SK-N-SH (cell line): ENCODE measurements at regions not wholly inside any gene's neighbourhood (a gene's known extent, or its start where the extent isn't known, plus 50 kb on each side); places are given as distances from the start of the nearest gene placed in this dataset.

Source experiments
- CTCF ChIA-PET: fragments of 300-600, 350-600 bp; formaldehyde crosslinking; extraction: SDS; loops from one replicate; lab custom pipeline; 2021; lab: Yijun Ruan, JAX
- POLR2A ChIA-PET: fragments of 350-600 bp; sonication (Branson Sonifier 250); formaldehyde crosslinking; extraction: SDS; loops from one replicate; lab custom pipeline; 2020; ENCODE audit warnings: antibody characterized with exemption, inconsistent platforms; lab: Yijun Ruan, JAX
- DNase-seq: peaks from one replicate; pipeline ENCODE4 v3.0.0; 2012
- H2AFZ ChIP-seq: fragments of 200-600 bp; sonication (generic); 2 replicates; pipeline ENCODE4 v1.8.1; 2016; ENCODE audit warnings: antibody characterized with exemption, mild to moderate bottlenecking, low read depth
- H3F3A ChIP-seq: fragments of 200-600 bp; sonication (generic); replicated peaks from 2 replicates; pipeline ENCODE3; 2016; ENCODE audit warnings: antibody characterized with exemption, mild to moderate bottlenecking; ENCODE audit not compliant: insufficient read depth
- H3K27ac ChIP-seq, 2 experiments: fragments of 200-500 bp in 1 of 2; fragments of 200-600 bp in 1 of 2; sonication (Bioruptor generic) in 1 of 2; sonication (generic), shearing (Covaris generic) in 1 of 2; 2 replicates each; pipeline versions ENCODE4 v1.5.1 to v1.6.1; 2014 to 2016; ENCODE audit warnings: low read depth in 2 of 2, inconsistent platforms in 1 of 2, low read length in 1 of 2, mild to moderate bottlenecking in 1 of 2, mixed read lengths in 1 of 2
- H3K27me3 ChIP-seq: fragments of 200-600 bp; sonication (generic), shearing (Covaris generic); 2 replicates; pipeline ENCODE4 v1.6.1; 2016; ENCODE audit warnings: mixed run types; ENCODE audit not compliant: insufficient read depth
- H3K36me3 ChIP-seq, 2 experiments: fragments of 200-500 bp in 1 of 2; fragments of 200-600 bp in 1 of 2; sonication (Bioruptor generic) in 1 of 2; sonication (generic) in 1 of 2; replicated peaks in 1 of 2; 2 replicates each; pipeline versions ENCODE3 to v1.5.1; 2014 to 2016; ENCODE audit warnings: low read length in 1 of 2, mild to moderate bottlenecking in 1 of 2; ENCODE audit not compliant: insufficient read depth in 2 of 2, control insufficient read depth in 1 of 2
- H3K4me1 ChIP-seq, 2 experiments: fragments of 200-500 bp in 1 of 2; fragments of 200-600 bp in 1 of 2; sonication (Bioruptor generic) in 1 of 2; sonication (generic), shearing (Covaris generic) in 1 of 2; 2 replicates each; pipeline versions ENCODE4 v1.5.1 to v1.6.1; 2014 to 2016; ENCODE audit warnings: low read depth in 1 of 2, low read length in 1 of 2, mixed run types in 1 of 2; ENCODE audit not compliant: insufficient read depth in 2 of 2, control insufficient read depth in 1 of 2
- H3K4me2 ChIP-seq: fragments of 200-600 bp; sonication (generic), shearing (Covaris generic); 2 replicates; pipeline ENCODE4 v1.6.1; 2017; ENCODE audit warnings: mixed run types
- H3K4me3 ChIP-seq, 2 experiments: fragments of 200-500 bp in 1 of 2; fragments of 200-600 bp in 1 of 2; sonication (Bioruptor generic) in 1 of 2; sonication (generic), shearing (Covaris generic) in 1 of 2; 2 replicates each; pipeline versions ENCODE4 v1.5.1 to v1.8.1; 2014 to 2016; ENCODE audit warnings: low read depth in 2 of 2, inconsistent platforms in 1 of 2, low read length in 1 of 2, mild to moderate bottlenecking in 1 of 2, mixed read lengths in 1 of 2, moderate library complexity in 1 of 2
- H3K79me2 ChIP-seq: fragments of 200-600 bp; sonication (generic); 2 replicates; pipeline ENCODE4 v1.8.1; 2017; ENCODE audit warnings: mild to moderate bottlenecking; ENCODE audit not compliant: insufficient read depth
- H3K9ac ChIP-seq: fragments of 200-600 bp; sonication (generic); 2 replicates; pipeline ENCODE4 v1.6.1; 2017; ENCODE audit warnings: mixed run types
- H3K9me2 ChIP-seq: fragments of 200-600 bp; sonication (generic); 2 replicates; pipeline ENCODE4 v1.6.1; 2017; ENCODE audit warnings: mixed run types
- H3K9me3 ChIP-seq: fragments of 200-600 bp; sonication (generic); 2 replicates; pipeline ENCODE4 v1.6.1; 2017; ENCODE audit warnings: mixed run types, mild to moderate bottlenecking, moderate library complexity
- H4K20me1 ChIP-seq: fragments of 200-600 bp; sonication (generic); 2 replicates; pipeline ENCODE4 v1.6.1; 2017; ENCODE audit warnings: mild to moderate bottlenecking, mixed run types; ENCODE audit not compliant: insufficient read depth
- EZH2phosphoT487 ChIP-seq: fragments of 200-600 bp; sonication (generic); IDR thresholded peaks from 2 replicates; pipeline ENCODE4 v1.6.1; 2017; ENCODE audit warnings: low read depth, mixed run types, mild to moderate bottlenecking, antibody characterized with exemption, moderate library complexity, borderline replicate concordance
- FOSL2 ChIP-seq: IDR thresholded peaks from 2 replicates; pipeline ENCODE4 v1.4.0; 2012; ENCODE audit warnings: low read depth, mild to moderate bottlenecking, moderate library complexity, borderline replicate concordance
- IRF3 ChIP-seq: fragments of 150-350 bp; IDR thresholded peaks from 2 replicates; pipeline ENCODE4 v1.6.1; 2016; ENCODE audit warnings: mild to moderate bottlenecking, low read depth, low read length
- MAX ChIP-seq: IDR thresholded peaks from 2 replicates; pipeline ENCODE4 v1.4.0; 2012; ENCODE audit warnings: low read depth
- MEF2A ChIP-seq: IDR thresholded peaks from 2 replicates; pipeline ENCODE4 v1.4.0; 2012; ENCODE audit warnings: low read depth, borderline replicate concordance
- MXI1 ChIP-seq: IDR thresholded peaks from 2 replicates; pipeline ENCODE4 v1.6.1; 2012; ENCODE audit warnings: mild to moderate bottlenecking, low read depth, low read length, improper control_type of control experiment
- PBX3 ChIP-seq: IDR thresholded peaks from 2 replicates; pipeline ENCODE4; 2012
- POLR2AphosphoS5 ChIP-seq: IDR thresholded peaks from 2 replicates; pipeline ENCODE4 v1.6.1; 2012; ENCODE audit warnings: low read depth, low read length
- RAD21 ChIP-seq: IDR thresholded peaks from 2 replicates; pipeline ENCODE4 v1.6.1; 2012; ENCODE audit warnings: mild to moderate bottlenecking, low read length
- RCOR1 ChIP-seq: fragments of 150-350 bp; IDR thresholded peaks from 2 replicates; pipeline ENCODE4 v1.6.1; 2017; ENCODE audit warnings: antibody characterized with exemption, low read length
- RXRA ChIP-seq: IDR thresholded peaks from 2 replicates; pipeline ENCODE4 v1.4.0; 2012; ENCODE audit warnings: low read depth, mild to moderate bottlenecking, borderline replicate concordance
- SMC3 ChIP-seq: IDR thresholded peaks from 2 replicates; pipeline ENCODE4 v1.6.1; 2012; ENCODE audit warnings: low read depth, low read length, improper control_type of control experiment
- USF1 ChIP-seq: IDR thresholded peaks from 2 replicates; pipeline ENCODE4 v1.4.0; 2012; ENCODE audit warnings: low read depth, borderline replicate concordance
- USF2 ChIP-seq: fragments of 150-350 bp; IDR thresholded peaks from 2 replicates; pipeline ENCODE4 v1.6.1; 2017; ENCODE audit warnings: antibody characterized with exemption, low read length, low read depth, borderline replicate concordance
- ZBTB33 ChIP-seq: IDR thresholded peaks from 2 replicates; pipeline ENCODE4 v1.4.0; 2012; ENCODE audit warnings: low read depth, borderline replicate concordance
- WGBS: methylation state at CpG from one replicate; pipeline ENCODE4 v1.1.6; 2017; ENCODE audit warnings: low lambda C conversion rate; 5-methylcytosine and 5-hydroxymethylcytosine counted together

- TF ChIP-seq SMC3 (no peak), MAX (no peak), EZH2phosphoT487 (no peak), USF1 (no peak), IRF3 (no peak), MEF2A (no peak), RXRA (no peak), PBX3 (no peak), RCOR1 (no peak), FOSL2 (no peak), POLR2AphosphoS5 (no peak), RAD21 (no peak), USF2 (no peak), ZBTB33 (no peak), MXI1 (no peak)
- H3K9me2 ChIP-seq, result no peaks in the 10 kb centered on the region
- no peaks in the 10 kb centered on the region for H3K36me3 ChIP-seq
- CTCF ChIA-PET, result interaction anchor here (1.1 to 4.9 kb wide), 2 partner anchors 85 to 86 kb away, joined by 4 to 59 read pairs; no protein-coding TSS in a partner anchor
- H3F3A ChIP-seq, result no peaks in the 10 kb centered on the region
- POLR2A ChIA-PET, result no interaction called here
- H4K20me1 ChIP-seq, result no peaks in the 10 kb centered on the region
- no peak overlapping the region for H2AFZ ChIP-seq
- no peaks in the 10 kb centered on the region for H3K9me3 ChIP-seq
- H3K4me2 ChIP-seq, result no peak overlapping the region
- no peaks in the 10 kb centered on the region for H3K79me2 ChIP-seq
- H3K4me3 ChIP-seq, result no peak overlapping the region
- no peak overlapping the region for H3K9ac ChIP-seq
- H3K4me1 ChIP-seq, result peaks cover 0 to 6% of the 10 kb centered on the region in 2 experiments; a peak in 2 of 4 replicates
- H3K27ac ChIP-seq, result no peak overlapping the region
- no peak for DNase-seq
- H3K27me3 ChIP-seq, result no peaks in the 10 kb centered on the region
- WGBS, result 89% methylated on average over 10 of the region's 11 CpGs
Observed at GRCh38 chr14:103190741-103191140, 67.5 kb downstream of the TNFAIP2 start.
